Stimulated activated naive CD4-positive, alpha-beta T cell (primary cell): ENCODE measurements at regions not wholly inside any gene's neighbourhood (a gene's known extent, or its start where the extent isn't known, plus 50 kb on each side); places are given as distances from the start of the nearest gene placed in this dataset.
"Not testable (repeated sequence)": the region's sequence is repeated elsewhere in the genome, so short reads cannot be mapped to it uniquely, and the experiment has no call there.

Experiments
- DNase-seq, 6 experiments: peaks; one replicate each; lab custom pipeline; 2025; lab: John Stamatoyannopoulos, UW

DNA sequence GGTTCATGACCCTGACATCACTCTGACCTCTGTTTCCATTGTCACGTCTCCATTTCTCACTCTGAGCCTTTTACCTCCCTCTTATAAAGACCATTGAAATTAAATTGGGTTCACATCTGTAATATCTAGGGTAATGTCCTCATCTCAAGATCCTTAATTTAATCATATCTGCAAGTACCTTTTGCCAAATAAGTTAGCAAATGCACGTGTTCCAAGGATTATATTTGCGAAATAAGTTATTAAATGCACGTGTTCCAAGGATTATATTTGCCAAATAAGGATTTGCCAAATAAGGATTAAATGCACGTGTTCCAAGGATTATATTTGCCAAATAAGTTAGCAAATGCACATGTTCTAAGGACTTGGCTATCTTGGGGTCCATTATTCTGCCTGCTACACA lies 938.0 kb downstream of the NLGN4X start:
- DNase-seq: no peak

DNA sequence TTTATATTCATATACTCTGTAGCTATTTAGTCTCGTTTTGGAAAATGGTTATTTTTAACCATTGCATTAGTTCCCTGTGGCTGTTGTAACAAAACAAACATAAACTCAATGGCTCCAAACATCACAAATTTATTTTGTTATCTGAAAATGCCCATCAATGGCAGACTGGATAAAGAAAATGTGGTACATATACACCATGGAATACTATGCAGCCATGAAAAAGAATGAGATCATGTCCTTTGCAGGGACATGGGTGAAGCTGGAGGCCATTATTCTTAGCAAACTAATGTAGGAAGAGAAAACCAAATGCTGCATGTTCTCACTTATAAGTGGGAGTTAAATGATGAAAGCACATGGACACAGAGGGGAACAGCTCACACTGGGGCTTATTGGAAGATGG lies 938.7 kb downstream of the NLGN4X start:
- DNase-seq: not testable (repeated sequence)

DNA sequence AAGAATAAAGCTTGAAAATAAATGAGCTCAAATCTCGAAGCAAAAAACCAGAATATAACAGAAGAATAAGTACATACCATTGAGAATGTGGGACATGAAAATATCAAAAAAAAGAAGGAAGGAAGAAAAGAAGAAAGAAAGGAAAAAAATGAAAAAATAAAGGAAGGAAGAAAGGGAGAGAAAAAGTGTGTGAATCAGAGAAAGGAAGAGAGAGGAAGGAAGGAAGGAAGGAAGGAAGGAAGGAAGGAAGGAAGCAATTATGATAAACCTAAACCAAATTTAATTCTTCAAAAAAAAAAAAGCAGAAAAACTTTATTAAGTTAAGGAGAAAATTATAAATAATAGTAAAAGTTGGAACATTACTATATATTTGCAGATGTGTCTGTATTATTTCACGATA lies 949.8 kb downstream of the NLGN4X start:
- DNase-seq: no peak

DNA sequence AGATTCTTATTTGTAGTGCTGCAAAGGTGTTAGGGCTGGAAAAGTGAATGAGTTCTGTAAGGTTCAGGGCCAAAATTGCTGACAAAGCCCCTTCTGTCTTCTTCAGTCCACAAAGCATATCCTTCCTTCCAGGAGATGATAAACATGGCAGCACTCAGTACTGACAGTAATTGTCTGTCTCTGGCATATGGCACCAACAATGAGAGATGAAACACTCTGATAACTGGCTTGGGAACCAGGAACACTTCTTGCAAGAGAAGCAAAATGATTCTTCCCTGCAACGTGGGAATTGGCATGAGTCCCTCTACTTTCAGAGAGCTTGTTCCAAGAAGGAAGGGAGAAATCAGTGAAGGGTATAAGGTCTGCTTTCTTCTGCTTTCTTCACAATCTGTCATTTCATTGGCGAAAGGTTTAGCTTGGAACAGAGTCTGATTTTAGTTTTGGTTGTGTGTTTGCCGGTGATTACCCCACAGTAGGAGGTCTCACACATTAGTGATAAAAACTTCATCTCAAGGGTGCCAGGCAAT lies 963.3 kb downstream of the NLGN4X start:
- no peak for DNase-seq

DNA sequence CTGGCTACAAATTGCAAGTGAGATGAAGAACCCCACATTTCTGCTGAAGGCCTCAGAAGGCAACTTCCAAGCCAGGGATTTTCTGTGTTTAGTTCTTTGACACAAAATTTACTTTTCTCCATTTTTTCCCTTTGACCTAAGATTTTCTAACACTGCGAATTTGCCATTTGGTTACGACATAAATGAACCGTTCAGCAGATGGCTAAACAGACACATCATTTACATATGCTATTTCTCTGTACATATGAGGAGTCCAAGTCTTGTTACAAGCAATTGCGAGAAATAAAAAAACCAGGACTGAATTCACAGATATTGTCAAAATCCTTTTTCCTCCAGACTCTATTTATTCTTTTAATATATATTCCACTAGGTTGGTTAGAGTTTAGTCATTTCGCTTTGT lies 978.6 kb downstream of the NLGN4X start:
- DNase-seq: no peak

DNA sequence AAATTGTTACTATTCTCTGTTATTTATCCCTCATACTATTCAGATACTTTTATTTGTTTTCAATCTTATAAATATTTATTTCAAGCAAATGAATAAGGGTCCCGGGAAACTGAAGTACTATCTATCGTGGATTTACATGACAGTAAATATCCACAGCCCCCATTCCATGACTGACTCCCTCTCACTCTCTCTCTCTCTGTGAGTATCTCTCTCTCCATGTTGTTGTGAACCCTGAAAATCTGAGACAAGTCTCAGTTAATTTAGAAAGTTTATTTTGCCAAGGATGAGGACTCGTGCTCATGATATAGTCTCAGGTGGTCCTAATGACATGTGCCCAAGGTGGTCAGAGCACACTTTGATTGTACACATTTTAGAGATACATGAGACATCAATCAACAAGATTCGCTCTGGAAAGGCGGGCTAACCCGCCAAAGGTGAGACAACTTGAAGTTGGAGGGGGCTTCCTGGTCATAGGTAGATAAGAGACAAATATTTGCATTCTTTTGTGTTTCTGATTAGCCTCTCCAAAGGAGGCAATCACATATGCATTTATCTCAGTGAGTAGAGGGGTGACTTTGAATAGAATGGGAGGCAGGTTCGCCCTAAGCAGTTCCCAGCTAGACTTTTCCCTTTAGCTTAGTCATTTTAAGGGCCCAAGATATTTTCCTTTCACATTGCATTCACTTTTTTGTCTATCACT lies 986.4 kb downstream of the NLGN4X start:
- DNase-seq: no peak

DNA sequence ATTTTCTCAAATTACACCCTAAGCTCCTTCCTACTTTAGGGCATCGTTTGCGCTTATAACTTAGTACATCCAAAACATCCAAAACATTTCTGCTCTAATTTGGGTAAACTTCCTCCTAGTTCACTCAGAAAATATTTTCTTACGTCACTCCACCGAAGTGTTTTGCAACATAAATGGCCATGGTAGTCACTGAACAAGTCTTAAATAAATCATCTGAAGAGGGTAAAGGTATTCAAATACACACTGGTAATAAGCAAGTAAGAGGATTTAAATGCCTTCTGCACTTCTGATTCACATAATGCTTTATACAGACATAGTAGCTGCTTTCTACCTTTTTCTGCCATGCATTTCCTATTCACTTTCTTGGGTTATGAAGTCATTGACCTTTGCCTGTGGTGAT lies 991.9 kb downstream of the NLGN4X start:
- no peak for DNase-seq

DNA sequence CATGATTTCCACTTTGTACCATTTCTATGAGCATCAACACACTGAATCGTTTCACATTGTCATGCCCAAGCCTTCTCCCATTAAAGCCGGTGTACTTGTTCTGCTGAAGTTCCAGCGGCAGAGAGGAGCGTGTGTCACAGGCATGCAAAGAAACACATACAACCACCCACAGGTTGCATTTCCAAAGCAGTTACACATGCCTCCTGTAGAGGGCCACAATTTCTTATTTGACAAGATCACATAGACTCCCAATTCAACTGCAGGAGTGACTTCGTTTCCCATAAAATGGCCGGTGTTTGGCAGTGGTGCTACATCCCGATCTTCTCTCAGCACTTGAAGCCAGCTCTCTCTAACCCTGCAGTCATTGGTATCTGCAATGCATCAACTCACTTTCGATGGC lies 992.6 kb downstream of the NLGN4X start:
- DNase-seq: no peak

DNA sequence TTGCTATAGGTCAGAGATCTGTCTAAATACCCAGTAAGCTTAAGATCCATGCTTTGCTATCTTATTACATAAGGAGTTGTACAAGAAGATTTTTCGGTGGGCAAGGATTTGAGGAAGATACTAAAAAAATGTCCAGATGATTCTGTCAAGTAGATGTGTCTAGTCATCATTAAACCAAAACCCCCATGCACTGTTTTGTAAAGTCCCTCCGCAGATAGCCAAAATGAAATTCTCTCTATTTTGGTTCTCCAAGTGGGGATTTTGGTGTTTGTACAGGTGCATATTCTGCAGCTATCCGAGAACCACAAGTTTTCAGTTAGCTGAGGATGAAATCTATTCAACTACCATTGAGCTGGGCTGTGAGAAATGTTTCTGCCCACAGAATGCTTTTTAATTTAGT lies 994.8 kb downstream of the NLGN4X start:
- no peak for DNase-seq

DNA sequence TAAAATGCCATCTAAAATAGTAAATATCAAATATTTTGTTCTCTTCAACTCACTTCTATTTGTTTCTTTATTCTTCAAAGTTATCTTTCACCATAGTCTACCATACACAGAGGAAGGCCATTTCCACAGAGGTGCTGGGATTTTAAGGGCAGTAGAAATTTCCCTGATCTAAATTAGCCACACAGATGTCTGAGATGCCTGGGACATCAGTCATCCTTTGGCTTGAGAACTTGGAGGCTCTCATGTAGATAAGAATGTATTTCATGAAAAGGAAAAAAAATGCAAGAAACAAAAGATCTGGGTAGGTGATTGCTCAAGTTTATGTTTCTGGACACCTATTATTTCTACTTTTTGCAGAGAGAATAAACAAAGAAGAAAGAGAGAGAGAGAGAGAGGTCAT lies 1008.2 kb downstream of the NLGN4X start:
- DNase-seq: no peak

DNA sequence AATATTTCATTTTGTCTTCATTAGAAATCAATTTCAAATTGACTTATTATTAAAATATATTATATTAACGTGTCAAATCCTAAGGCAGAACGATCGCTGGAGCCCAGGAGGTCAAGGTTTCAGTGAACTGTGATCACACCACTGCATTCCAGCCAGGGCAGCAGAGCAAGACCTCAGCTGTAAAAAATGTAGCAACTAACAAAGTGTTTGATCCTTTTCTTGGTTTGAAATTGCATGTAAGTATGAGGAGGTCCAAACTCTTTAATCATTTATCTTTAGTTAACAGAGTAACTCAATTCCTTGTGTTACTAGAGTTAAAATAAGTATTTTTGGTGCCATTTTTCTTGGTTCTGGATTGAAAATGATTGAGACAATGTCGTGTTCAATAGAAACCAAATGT lies 1033.9 kb downstream of the NLGN4X start:
- no peak for DNase-seq

DNA sequence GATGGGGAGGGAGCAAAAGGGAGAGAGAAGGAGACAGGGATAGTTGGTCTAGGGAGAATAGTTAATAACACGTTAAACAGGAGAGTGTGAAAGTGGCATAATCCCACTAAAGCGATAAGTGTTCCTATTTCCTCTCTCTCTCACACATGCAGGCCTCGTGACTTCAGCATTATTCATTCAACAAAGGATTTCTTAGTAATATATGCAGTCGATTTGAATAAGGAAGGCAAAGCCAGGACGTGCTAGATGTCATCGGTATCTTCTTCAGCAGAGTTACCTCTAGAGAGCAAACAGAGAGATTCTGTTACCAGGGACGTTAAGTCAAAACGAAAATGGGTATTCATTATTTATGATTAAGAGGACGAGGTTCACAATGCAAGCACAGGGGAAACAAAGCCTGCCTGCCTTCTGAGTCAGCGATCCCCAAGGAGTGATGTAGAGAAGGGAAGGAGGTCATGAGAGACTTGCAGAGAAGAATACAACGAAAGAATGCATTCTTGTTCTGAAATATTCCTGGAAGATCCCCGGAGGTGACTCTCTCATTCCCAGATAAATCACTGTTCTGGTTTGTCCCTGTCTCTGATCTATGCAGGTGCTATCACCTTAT lies 1048.4 kb downstream of the NLGN4X start:
- no peak for DNase-seq

DNA sequence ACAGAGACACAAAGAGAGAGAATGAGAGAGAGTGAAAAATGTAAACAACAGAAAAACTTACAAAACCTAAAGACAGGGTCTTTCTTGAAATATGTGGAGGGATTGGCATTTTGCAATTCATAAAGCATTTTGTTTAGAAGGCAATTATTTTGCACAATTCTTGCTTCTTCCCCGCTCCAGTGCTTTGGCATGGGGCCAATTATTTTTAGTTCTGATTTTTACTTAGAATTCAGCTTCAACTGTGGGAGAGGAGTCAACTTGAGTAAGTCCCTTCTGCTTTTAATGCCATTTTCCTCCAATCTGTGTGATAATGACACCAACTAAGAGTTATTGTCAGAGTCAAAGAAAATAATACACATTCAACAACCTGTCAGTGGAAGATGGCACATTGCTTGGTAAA lies 1051.9 kb downstream of the NLGN4X start:
- DNase-seq: no peak

DNA sequence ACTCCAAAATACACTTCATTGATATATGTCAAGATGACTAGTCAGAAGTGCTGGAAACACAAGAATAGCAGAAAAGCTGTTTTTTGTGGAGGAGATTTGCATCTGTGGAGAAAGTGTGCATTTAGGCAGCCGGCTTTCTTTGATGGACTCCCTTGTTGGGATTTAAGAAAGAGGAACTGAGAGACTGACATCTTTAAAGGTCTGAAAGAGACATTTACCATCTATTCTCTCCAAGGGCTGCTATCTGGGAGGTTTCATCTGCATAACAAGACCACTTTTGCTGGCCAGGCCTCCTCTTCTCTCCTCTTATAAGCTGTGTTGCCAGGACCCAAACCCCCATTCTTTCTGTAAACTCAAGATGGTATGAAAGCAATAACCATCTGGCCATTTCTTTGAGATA lies 1065.0 kb downstream of the NLGN4X start:
- no peak for DNase-seq

DNA sequence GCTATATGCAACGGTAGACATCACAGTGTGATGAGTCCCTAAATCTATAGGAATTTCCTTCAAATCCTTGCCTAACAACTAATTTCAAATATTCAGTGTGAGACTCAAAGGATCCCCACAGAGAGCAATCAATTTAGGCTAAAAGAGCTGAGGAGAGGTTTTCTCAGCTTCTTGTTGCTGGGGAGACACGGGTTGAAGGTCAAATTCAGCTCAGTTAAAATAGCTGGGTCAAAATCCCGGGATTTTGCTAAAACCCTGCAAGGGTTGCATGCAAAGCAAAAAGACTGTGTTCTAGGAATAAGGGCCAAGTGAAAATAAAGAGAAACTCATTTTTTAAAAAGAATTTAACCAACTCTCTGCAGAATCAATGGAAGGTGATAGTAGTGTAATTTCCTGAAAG lies 1073.4 kb downstream of the NLGN4X start:
- no peak for DNase-seq

DNA sequence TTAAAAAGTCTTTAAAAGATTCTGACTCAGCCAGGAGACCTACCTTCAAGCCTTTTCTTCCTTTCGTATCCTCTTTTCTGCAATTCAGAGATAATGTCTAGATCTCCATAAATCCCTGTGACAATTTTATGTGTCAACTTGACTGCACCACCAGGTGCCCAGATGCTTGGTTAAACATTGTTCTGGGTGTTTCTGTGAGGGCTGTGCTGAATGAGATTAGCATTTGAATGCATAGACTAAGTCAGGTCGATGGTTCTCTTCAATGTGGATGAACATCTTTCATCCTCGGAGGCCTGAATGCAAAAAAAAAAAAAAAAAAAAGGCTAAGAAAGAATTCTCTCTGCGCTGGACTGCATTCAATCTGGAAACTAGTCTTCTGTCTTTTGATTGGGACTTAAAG lies 1082.7 kb downstream of the NLGN4X start:
- DNase-seq: no peak

DNA sequence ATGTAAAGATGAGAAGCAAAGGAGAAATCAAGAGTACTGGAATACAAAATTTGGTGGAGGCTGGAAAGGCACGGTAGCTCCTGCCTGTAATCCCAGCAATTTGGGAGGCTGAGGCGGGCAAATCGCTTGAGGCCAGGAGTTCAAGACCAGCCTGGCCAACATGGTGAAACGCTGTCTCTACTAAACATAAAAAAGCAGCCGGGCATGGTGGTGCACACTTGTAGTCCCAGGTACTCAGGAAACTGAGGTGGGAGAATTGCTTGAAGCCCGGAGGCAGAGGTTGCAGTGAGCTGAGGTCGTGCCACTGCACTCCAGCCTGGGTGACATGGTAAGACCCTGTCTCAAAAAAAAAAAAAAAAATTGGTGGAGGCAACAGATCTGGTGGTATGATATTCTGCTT lies 1086.0 kb downstream of the NLGN4X start:
- no peak for DNase-seq

DNA sequence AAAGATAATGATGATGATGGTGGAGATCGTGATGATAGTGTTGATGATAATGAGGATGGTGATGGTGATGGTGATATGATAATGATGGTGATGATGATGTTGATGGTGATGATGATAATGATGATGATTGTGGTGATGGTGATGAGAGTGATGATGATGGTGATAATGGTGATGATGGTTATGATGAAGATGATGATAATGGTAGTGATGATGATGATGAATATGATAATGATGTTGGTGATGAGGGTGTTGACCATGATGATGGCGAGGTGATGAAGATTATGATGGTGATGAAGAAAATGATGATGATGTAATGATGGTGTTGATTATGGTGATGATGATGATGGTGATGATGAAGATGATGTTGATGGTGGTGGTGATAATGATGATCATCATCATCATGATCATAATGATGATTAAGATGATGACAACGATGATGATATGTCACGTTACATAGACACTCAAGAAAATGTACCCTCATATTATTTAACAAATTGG lies 1106.4 kb downstream of the NLGN4X start:
- no peak for DNase-seq

DNA sequence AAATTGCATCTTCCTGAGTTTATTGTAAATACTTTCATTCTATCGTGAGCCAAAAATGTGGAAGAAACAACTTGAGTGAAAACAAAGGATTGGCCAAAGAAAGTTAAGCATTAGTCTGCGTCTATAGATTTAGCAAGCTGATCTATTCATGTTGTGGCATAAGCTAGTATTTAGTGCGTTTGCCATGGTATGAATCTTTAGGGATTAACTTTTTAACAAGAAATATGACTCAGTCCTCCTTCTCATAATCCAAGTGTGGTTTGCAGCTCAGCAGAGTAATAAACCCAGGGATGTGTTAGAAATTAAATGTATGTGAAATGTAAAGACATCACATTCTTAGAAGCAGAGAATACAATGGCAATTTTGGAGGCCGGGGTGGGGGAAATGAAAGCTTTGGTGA lies 1110.9 kb downstream of the NLGN4X start:
- DNase-seq: no peak

DNA sequence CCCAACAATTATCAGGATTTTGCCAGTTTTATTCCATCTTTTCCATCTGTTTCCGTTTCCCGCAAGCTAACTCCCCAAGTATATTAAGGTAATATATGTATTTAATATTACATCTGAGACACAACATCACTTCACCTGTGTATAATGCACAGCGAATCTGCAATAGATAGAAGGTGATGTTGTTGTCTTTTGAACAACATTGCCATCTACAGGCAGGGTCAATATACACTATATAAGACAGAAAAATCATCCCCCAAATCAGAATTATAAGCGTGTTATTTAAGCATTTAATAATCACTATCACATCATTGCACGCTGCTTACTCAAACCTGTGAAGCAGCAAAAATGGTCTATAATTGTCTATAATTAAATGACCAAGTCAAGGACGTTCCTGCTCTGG lies 1115.5 kb downstream of the NLGN4X start:
- DNase-seq: no peak

DNA sequence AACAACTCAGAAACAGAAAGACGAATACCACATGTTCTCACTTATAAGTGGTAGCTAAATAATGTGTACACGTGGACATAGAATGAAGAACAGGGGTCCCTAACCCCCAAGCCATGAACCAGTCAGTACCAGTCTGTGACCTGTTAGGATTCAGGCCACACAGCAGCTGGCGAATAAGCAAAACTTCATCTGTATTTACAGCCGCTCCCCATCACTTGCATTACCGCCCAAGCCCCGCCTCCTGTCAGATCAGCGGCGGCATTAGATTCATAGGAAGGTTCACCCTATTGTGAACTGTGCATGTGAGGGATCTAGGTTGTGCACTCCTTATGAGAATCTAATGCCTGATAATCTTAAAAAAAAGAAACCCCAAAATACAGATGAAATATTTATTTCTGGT lies 1128.7 kb downstream of the NLGN4X start:
- DNase-seq: no peak

DNA sequence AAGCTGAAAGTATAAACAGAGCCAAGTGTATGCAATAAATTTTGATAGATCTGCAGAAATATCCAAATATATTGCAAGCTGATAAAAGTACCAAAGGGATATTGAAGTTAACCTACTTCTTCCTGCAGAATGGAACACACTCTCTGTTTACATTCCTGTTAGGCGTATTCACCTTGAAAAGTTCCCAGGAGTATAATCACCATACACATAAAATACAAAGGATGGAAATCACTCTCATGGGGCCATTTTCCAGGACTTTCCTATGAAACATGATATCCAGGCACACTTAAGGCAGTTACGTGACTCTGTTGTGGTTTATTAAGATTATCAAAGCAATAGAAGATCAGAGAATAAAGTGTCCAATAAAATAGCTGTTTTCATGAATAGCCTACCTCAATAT lies 1142.3 kb downstream of the NLGN4X start:
- DNase-seq: no peak

DNA sequence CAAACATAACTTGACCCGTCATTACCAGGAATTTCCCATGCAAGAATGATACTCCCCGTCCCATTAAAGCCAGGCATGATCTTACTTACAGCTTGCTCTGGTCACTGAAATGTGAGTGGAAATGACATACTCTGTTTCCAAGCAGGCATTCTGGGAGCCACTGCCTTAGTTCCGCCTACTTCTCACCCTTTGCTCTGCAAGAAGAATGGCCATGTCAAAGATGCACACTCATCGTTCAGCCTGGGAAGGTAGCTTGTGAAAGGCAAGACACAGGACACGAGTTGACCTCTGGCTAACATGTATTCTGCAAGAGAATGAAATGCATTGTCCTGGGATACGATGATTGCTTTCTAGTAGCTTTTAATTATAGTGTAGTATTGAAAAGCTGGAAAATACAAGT lies 1144.4 kb downstream of the NLGN4X start:
- DNase-seq: no peak

DNA sequence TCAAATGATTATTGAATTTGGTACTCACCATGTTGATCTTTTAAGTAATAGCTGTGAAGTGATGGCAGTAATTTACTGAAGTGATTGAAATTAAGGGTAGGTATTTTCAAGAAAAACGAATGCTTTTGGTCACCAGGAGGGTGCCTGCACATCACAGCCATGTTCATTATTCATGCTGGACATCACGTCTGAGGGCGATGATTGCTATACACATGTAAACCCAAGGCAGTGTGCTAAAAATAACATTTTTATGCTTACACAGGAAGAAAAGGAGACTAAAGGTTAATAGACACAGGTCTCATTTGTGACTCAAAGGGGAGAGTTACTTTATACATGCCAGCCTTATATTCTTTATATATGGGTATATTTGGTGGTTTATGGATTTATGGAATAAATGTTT lies 1146.0 kb downstream of the NLGN4X start:
- DNase-seq: no peak
